ENCODE measurements at regions not wholly inside any gene's neighbourhood (a gene's known extent, or its start where the extent isn't known, plus 50 kb on each side); places are given as distances from the start of the nearest gene placed in this dataset.

GRCh38 chr2:35104309-35104708 is 1251.3 kb upstream of the CRIM1 start:
- DNase-seq = no peak

GRCh38 chr2:35099342-35099741 is 1256.2 kb upstream of the CRIM1 start:
- DNase-seq = no peak

GRCh38 chr2:35082072-35082471 is 1273.5 kb upstream of the CRIM1 start:
- DNase-seq = no peak

- DNase-seq = no peak
Observed at GRCh38 chr2:35081622-35082015, 1274.0 kb upstream of the CRIM1 start.

GRCh38 chr2:35081001-35081621 is 1274.5 kb upstream of the CRIM1 start:
- no peak for DNase-seq

- no peak for DNase-seq
Observed at GRCh38 chr2:35080231-35080910, 1275.2 kb upstream of the CRIM1 start.

- no peak for DNase-seq
Observed at GRCh38 chr2:35067420-35067819, 1288.2 kb upstream of the CRIM1 start.

- DNase-seq = no peak
Observed at GRCh38 chr2:35063836-35064235, 1291.7 kb upstream of the CRIM1 start.

- no peak for DNase-seq
Observed at GRCh38 chr2:35035883-35036282, 1319.7 kb upstream of the CRIM1 start.

GRCh38 chr2:35033748-35034147 is 1321.8 kb upstream of the CRIM1 start:
- DNase-seq = no peak

GRCh38 chr2:35023545-35023944 is 1332.0 kb upstream of the CRIM1 start:
- no peak for DNase-seq

GRCh38 chr2:35000453-35000852 is 1355.1 kb upstream of the CRIM1 start:
- no peak for DNase-seq

GRCh38 chr2:34998741-34999140 is 1356.8 kb upstream of the CRIM1 start:
- no peak for DNase-seq

- no peak for DNase-seq
Observed at GRCh38 chr2:34997779-34998178, 1357.8 kb upstream of the CRIM1 start.

- DNase-seq = no peak
Observed at GRCh38 chr2:34995196-34995595, 1360.4 kb upstream of the CRIM1 start.

- no peak for DNase-seq
Observed at GRCh38 chr2:34991508-34992274, 1363.9 kb upstream of the CRIM1 start.

- no peak for DNase-seq
Observed at GRCh38 chr2:34985474-34985873, 1370.1 kb upstream of the CRIM1 start.

- DNase-seq = no peak
Observed at GRCh38 chr2:34980689-34981088, 1374.9 kb upstream of the CRIM1 start.

GRCh38 chr2:34979148-34979547 is 1376.4 kb upstream of the CRIM1 start:
- no peak for DNase-seq

- DNase-seq = no peak
Observed at GRCh38 chr2:34961822-34962221, 1362.7 kb upstream of the FAM98A start.

GRCh38 chr2:34954758-34955157 is 1355.7 kb upstream of the FAM98A start:
- DNase-seq = no peak

GRCh38 chr2:34950797-34951196 is 1351.7 kb upstream of the FAM98A start:
- no peak for DNase-seq

GRCh38 chr2:34949316-34949715 is 1350.2 kb upstream of the FAM98A start:
- no peak for DNase-seq

GRCh38 chr2:34936089-34936488 is 1337.0 kb upstream of the FAM98A start:
- DNase-seq = no peak

All from T1000 (cell line).